Mesendoderm (in vitro differentiated cells): ENCODE measurements at regions not wholly inside any gene's neighbourhood (a gene's known extent, or its start where the extent isn't known, plus 50 kb on each side); places are given as distances from the start of the nearest gene placed in this dataset.

Experiments used
- DNase-seq: peaks from one replicate; pipeline ENCODE4 v3.0.0; 2013
- H2AK5ac ChIP-seq: 2 replicates; pipeline ENCODE4 v1.6.1; 2013; ENCODE audit warnings: low read length, inconsistent platforms
- H2BK120ac ChIP-seq: 2 replicates; pipeline ENCODE4 v1.6.1; 2013; ENCODE audit warnings: low read depth, mild to moderate bottlenecking, low read length, moderate library complexity, mixed read lengths
- H2BK15ac ChIP-seq: replicated peaks from 2 replicates; pipeline ENCODE4 v1.6.1; 2013; ENCODE audit warnings: low read depth, mild to moderate bottlenecking, moderate library complexity
- H2BK5ac ChIP-seq: 2 replicates; pipeline ENCODE4 v1.6.1; 2013; ENCODE audit warnings: low read length, inconsistent platforms
- H3K18ac ChIP-seq: 2 replicates; pipeline ENCODE4 v1.6.1; 2013; ENCODE audit warnings: mild to moderate bottlenecking, low read length, mixed read lengths
- H3K23ac ChIP-seq: one replicate; pipeline ENCODE4 v1.6.1; 2013; ENCODE audit warnings: low read length
- H3K27ac ChIP-seq: 2 replicates; pipeline ENCODE4 v1.5.1; 2013; ENCODE audit warnings: low read depth, mild to moderate bottlenecking, inconsistent platforms, low read length, moderate library complexity
- H3K27me3 ChIP-seq: 2 replicates; pipeline ENCODE4 v1.6.1; 2013; ENCODE audit warnings: low read length, control low read depth, mild to moderate bottlenecking, inconsistent platforms; ENCODE audit not compliant: insufficient read depth, poor library complexity
- H3K36me3 ChIP-seq: 2 replicates; pipeline ENCODE4 v1.6.1; 2013; ENCODE audit warnings: low read length, inconsistent platforms; ENCODE audit not compliant: control insufficient read depth, insufficient read depth
- H3K4ac ChIP-seq: one replicate; pipeline ENCODE4 v1.6.1; 2013; ENCODE audit warnings: low read depth, mild to moderate bottlenecking, low read length, moderate library complexity
- H3K4me1 ChIP-seq: 2 replicates; pipeline ENCODE4 v1.6.1; 2013; ENCODE audit warnings: low read depth, low read length, inconsistent platforms; ENCODE audit not compliant: control insufficient read depth
- H3K4me2 ChIP-seq: 2 replicates; pipeline ENCODE4 v1.6.1; 2013; ENCODE audit warnings: low read length
- H3K4me3 ChIP-seq: 2 replicates; pipeline ENCODE4 v1.5.1; 2013; ENCODE audit warnings: mild to moderate bottlenecking, low read length
- H3K56ac ChIP-seq: one replicate; pipeline ENCODE4 v1.6.1; 2013; ENCODE audit warnings: low read length
- H3K79me1 ChIP-seq: 2 replicates; pipeline ENCODE4 v1.6.1; 2013; ENCODE audit warnings: low read length, inconsistent platforms
- H3K79me2 ChIP-seq: 2 replicates; pipeline ENCODE4 v1.6.1; 2013; ENCODE audit warnings: mild to moderate bottlenecking, low read length; ENCODE audit not compliant: control insufficient read depth, insufficient read depth
- H3K9ac ChIP-seq: 2 replicates; pipeline ENCODE4 v1.6.1; 2013; ENCODE audit warnings: low read length, inconsistent platforms
- H4K5ac ChIP-seq: one replicate; pipeline ENCODE4 v1.6.1; 2013; ENCODE audit warnings: low read length
- H4K8ac ChIP-seq: one replicate; pipeline ENCODE4 v1.6.1; 2013; ENCODE audit warnings: low read depth, mild to moderate bottlenecking, control low read depth, low read length, moderate library complexity
- WGBS: extraction: QIAGEN DNeasy Blood & Tissue Kit; methylation state at CpG from one replicate; pipeline ENCODE4 v1.1.7; 2013; ENCODE audit warnings: low lambda C conversion rate, missing lambda C conversion rate; ENCODE audit not compliant: insufficient coverage; ENCODE audit errors: extremely low coverage; 5-methylcytosine and 5-hydroxymethylcytosine counted together

- Histone ChIP-seq H3K4me3 (no peak overlapping the region), H2AK5ac (no peak overlapping the region), H3K36me3 (no peaks in the 10 kb centered on the region), H2BK120ac (no peak overlapping the region), H3K79me2 (no peaks in the 10 kb centered on the region), H3K4me2 (no peak overlapping the region), H2BK5ac (no peak overlapping the region), H3K23ac (no peak overlapping the region), H3K4ac (no peak overlapping the region), H3K79me1 (no peaks in the 10 kb centered on the region), H3K4me1 (peaks cover 2% of the 10 kb centered on the region), H3K27ac (no peak overlapping the region), H3K27me3 (no peaks in the 10 kb centered on the region), H4K5ac (no peak overlapping the region), H3K56ac (no peak overlapping the region), H3K18ac (no peak overlapping the region), H3K9ac (no peak overlapping the region), H4K8ac (no peak overlapping the region), H2BK15ac (no peak overlapping the region)
- DNase-seq: no peak
- no CpG with 5 or more reads among the region's 18 CpGs for WGBS
These were observed 400.7 kb downstream of the ZSWIM6 start for GRCh38 chr5:61732796-61733195.

DNA sequence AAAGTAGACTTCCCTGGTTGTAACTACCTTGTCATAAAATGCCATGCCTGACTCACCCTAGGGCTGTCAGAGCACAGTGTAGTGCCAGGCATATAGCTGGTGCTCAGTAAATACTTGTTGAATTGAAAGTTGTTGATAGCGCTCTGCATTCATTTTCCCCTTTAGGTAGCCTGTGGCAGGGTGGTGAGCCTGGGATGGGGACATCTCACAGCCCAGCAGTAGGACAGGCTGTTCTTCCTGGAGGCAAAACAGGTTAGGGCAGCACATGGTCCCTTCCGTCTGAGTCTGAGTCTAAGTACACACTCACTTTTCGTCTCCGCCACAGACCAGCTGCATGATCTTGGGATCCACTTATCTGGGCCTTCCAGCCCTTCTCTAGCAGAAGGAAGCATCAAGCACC lies 401.9 kb downstream of the ZSWIM6 start:
- DNase-seq: no peak
- Histone ChIP-seq H3K56ac (no peak overlapping the region), H4K5ac (no peak overlapping the region), H3K4me1 (peaks cover 2% of the 10 kb centered on the region), H3K36me3 (no peaks in the 10 kb centered on the region), H2BK120ac (no peak overlapping the region), H3K4me2 (no peak overlapping the region), H3K9ac (no peak overlapping the region), H2BK15ac (no peak overlapping the region), H3K27ac (no peak overlapping the region), H3K27me3 (no peaks in the 10 kb centered on the region), H3K4ac (no peak overlapping the region), H3K79me2 (no peaks in the 10 kb centered on the region), H4K8ac (no peak overlapping the region), H2BK5ac (no peak overlapping the region), H3K18ac (no peak overlapping the region), H3K79me1 (no peaks in the 10 kb centered on the region), H3K23ac (no peak overlapping the region), H3K4me3 (no peak overlapping the region), H2AK5ac (no peak overlapping the region)
- WGBS: no CpG with 5 or more reads among the region's 4 CpGs

DNA sequence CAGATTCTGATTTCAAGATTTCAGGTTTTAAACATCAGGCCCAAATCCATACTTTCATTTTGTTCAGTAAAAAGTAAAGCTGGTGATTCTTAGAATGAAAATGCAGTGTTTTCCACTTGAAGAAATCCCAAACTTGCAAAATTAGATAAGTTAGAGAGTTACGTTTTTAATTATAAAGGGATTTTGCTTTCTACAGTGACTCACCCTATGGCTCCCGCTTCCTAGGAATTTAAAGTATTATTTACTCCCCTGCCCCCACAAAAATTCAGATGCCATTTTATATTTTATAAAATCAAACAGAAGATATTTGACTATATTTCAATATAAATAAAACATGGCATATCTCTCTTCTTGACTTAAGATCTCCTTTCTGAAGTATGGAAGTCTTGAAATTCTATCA lies 402.9 kb downstream of the ZSWIM6 start:
- no peaks in the 10 kb centered on the region for H3K79me2 ChIP-seq
- H4K5ac ChIP-seq: no peak overlapping the region
- no peaks in the 10 kb centered on the region for H3K36me3 ChIP-seq
- no peak overlapping the region for H3K23ac ChIP-seq
- H3K4me1 ChIP-seq: peaks cover 2% of the 10 kb centered on the region
- no peak overlapping the region for H3K4me3 ChIP-seq
- H3K9ac ChIP-seq: no peak overlapping the region
- H3K27me3 ChIP-seq: no peaks in the 10 kb centered on the region
- H3K79me1 ChIP-seq: no peaks in the 10 kb centered on the region
- no peak overlapping the region for H3K4me2 ChIP-seq
- no CpG with 5 or more reads among the region's 2 CpGs for WGBS
- no peak overlapping the region for H4K8ac ChIP-seq
- no peak overlapping the region for H2BK15ac ChIP-seq
- no peak overlapping the region for H3K56ac ChIP-seq
- H3K18ac ChIP-seq: no peak overlapping the region
- H2BK5ac ChIP-seq: no peak overlapping the region
- no peak overlapping the region for H2AK5ac ChIP-seq
- H2BK120ac ChIP-seq: no peak overlapping the region
- no peak overlapping the region for H3K4ac ChIP-seq
- DNase-seq: no peak
- no peak overlapping the region for H3K27ac ChIP-seq

DNA sequence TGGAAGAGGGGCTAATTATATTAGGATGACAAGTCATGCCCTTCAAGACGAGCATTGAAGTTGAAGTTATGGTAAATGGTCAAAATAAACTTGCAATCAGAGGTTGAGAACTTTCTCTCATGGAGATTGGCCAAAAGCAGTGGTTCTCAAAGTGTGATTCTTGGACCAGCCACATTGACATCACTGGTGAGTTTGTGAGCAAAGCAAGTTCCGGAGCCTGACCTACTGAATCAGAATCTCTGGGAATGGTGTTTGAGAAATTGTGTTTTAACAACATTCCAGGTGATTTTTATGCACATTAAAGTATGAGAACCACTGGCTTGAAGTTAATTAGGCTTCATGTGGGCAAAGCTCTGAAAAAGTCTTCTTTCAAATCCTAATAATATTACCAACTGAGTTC lies 403.5 kb downstream of the ZSWIM6 start:
- no peak overlapping the region for H2AK5ac ChIP-seq
- H3K4ac ChIP-seq: no peak overlapping the region
- no peak overlapping the region for H3K56ac ChIP-seq
- no peak overlapping the region for H3K18ac ChIP-seq
- H4K8ac ChIP-seq: no peak overlapping the region
- no peak overlapping the region for H3K4me3 ChIP-seq
- no peak overlapping the region for H3K27ac ChIP-seq
- no peak overlapping the region for H2BK15ac ChIP-seq
- no peak overlapping the region for H3K4me2 ChIP-seq
- no peak overlapping the region for H2BK120ac ChIP-seq
- H3K79me1 ChIP-seq: no peaks in the 10 kb centered on the region
- no peak overlapping the region for H3K9ac ChIP-seq
- H3K4me1 ChIP-seq: peaks cover 2% of the 10 kb centered on the region
- no peaks in the 10 kb centered on the region for H3K27me3 ChIP-seq
- H4K5ac ChIP-seq: no peak overlapping the region
- no peaks in the 10 kb centered on the region for H3K36me3 ChIP-seq
- DNase-seq: no peak
- no peak overlapping the region for H2BK5ac ChIP-seq
- no CpG with 5 or more reads among the region's 2 CpGs for WGBS
- H3K79me2 ChIP-seq: no peaks in the 10 kb centered on the region
- no peak overlapping the region for H3K23ac ChIP-seq

DNA sequence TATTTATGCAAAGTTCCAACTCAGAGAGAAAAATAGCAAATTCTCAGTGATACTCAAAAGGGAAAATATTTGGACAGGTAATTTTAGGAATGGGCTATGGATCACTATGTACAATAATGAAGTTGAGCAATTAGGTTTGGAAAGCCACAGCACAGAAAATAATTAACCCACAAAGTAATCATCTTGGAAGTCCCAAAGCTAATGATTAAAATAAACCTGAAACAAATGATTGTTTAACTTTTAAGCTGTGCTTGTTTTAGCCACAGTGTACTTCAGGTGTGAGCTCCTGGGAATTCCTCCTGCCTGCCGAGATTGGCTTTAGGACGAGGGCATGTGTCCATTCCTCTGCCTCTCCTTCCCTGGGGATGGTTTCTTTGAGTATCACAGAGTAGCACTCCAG lies 403.9 kb downstream of the ZSWIM6 start:
- H2AK5ac ChIP-seq: no peak overlapping the region
- H4K8ac ChIP-seq: no peak overlapping the region
- H2BK120ac ChIP-seq: no peak overlapping the region
- H3K27ac ChIP-seq: no peak overlapping the region
- no peak overlapping the region for H3K4me2 ChIP-seq
- no peak overlapping the region for H3K4me3 ChIP-seq
- H3K79me2 ChIP-seq: no peaks in the 10 kb centered on the region
- no peak overlapping the region for H4K5ac ChIP-seq
- no peaks in the 10 kb centered on the region for H3K79me1 ChIP-seq
- no peak overlapping the region for H2BK15ac ChIP-seq
- no peak overlapping the region for H3K56ac ChIP-seq
- H2BK5ac ChIP-seq: no peak overlapping the region
- H3K23ac ChIP-seq: no peak overlapping the region
- no CpG with 5 or more reads among the region's 2 CpGs for WGBS
- no peak overlapping the region for H3K9ac ChIP-seq
- DNase-seq: no peak
- peaks cover 2% of the 10 kb centered on the region for H3K4me1 ChIP-seq
- H3K36me3 ChIP-seq: no peaks in the 10 kb centered on the region
- no peak overlapping the region for H3K18ac ChIP-seq
- no peak overlapping the region for H3K4ac ChIP-seq
- H3K27me3 ChIP-seq: no peaks in the 10 kb centered on the region

DNA sequence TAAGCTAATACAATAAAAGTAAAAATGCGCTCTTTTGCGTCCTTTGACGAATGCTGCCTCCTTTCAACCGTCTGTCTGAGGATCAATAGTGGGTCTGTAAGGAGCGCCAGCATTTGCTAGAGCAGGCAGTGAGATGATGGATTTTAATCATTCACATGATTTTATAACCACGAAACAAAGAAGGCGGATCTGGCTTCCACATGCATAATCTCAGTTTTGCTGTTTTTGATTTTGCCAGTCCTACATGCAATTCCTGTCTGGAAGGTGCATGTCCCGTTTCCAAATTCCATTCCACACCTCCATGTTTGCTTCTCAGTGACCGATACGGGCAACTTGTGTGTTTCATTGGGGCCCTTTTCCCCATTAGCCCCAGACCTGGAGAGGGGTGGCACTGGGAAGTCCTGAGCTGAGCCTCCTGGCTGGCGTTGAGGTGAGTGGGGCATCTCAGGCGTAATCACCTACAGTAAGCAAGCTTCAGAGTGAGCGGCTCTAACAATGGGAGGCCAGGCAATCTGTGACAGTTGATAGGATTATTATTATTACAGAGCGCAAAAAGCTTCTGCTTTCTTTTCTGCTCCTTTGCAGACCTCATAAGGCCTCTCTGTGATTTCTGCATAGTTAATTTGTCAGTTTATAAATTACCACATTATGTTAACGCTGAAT lies 405.4 kb downstream of the ZSWIM6 start:
- no peak overlapping the region for H3K56ac ChIP-seq
- no peaks in the 10 kb centered on the region for H3K79me1 ChIP-seq
- H3K23ac ChIP-seq: no peak overlapping the region
- no peak overlapping the region for H2BK120ac ChIP-seq
- DNase-seq: no peak
- no peak overlapping the region for H3K27ac ChIP-seq
- H4K8ac ChIP-seq: no peak overlapping the region
- no peak overlapping the region for H4K5ac ChIP-seq
- H3K36me3 ChIP-seq: no peaks in the 10 kb centered on the region
- peaks cover under 1% of the 10 kb centered on the region for H3K4me1 ChIP-seq
- H3K9ac ChIP-seq: no peak overlapping the region
- no peak overlapping the region for H2BK15ac ChIP-seq
- no peak overlapping the region for H3K4me3 ChIP-seq
- no peak overlapping the region for H3K4me2 ChIP-seq
- H3K18ac ChIP-seq: no peak overlapping the region
- no peak overlapping the region for H2BK5ac ChIP-seq
- no peaks in the 10 kb centered on the region for H3K27me3 ChIP-seq
- no peak overlapping the region for H3K4ac ChIP-seq
- no CpG with 5 or more reads among the region's 15 CpGs for WGBS
- no peaks in the 10 kb centered on the region for H3K79me2 ChIP-seq
- H2AK5ac ChIP-seq: no peak overlapping the region
